Stomach smooth muscle (tissue), 2 donors: ENCODE measurements at regions not wholly inside any gene's neighbourhood (a gene's known extent, or its start where the extent isn't known, plus 50 kb on each side); places are given as distances from the start of the nearest gene placed in this dataset.

ENCODE experiments used
- H3K27ac ChIP-seq: one replicate; pipeline ENCODE4 v1.7.0; 2013; ENCODE audit warnings: mild to moderate bottlenecking, low read length, inconsistent platforms
- H3K27me3 ChIP-seq, 2 donors: one replicate each; pipeline ENCODE4 v1.7.0; 2013; ENCODE audit warnings: low read length in 2 of 2; ENCODE audit not compliant: insufficient read depth in 2 of 2, control insufficient read depth in 1 of 2
- H3K36me3 ChIP-seq, 2 donors: one replicate each; pipeline ENCODE4 v1.7.0; 2013; ENCODE audit warnings: low read length in 2 of 2; ENCODE audit not compliant: control insufficient read depth in 2 of 2, insufficient read depth in 2 of 2
- H3K4me1 ChIP-seq: one replicate; pipeline ENCODE4 v1.7.0; 2013; ENCODE audit warnings: low read length; ENCODE audit not compliant: control insufficient read depth, insufficient read depth
- H3K4me3 ChIP-seq, 2 donors: one replicate each; pipeline ENCODE4 v1.7.0; 2013; ENCODE audit warnings: low read length in 2 of 2
- H3K9ac ChIP-seq, 2 donors: one replicate each; pipeline ENCODE4 v1.7.0; 2013; ENCODE audit warnings: low read length in 2 of 2, mild to moderate bottlenecking in 1 of 2
- H3K9me3 ChIP-seq, 2 donors: one replicate each; pipeline ENCODE4 v1.7.0; 2013; ENCODE audit warnings: low read length in 2 of 2; ENCODE audit not compliant: control insufficient read depth in 2 of 2
- donor health status: healthy.
- donor health status: Pancreatic carcinoma.

DNA sequence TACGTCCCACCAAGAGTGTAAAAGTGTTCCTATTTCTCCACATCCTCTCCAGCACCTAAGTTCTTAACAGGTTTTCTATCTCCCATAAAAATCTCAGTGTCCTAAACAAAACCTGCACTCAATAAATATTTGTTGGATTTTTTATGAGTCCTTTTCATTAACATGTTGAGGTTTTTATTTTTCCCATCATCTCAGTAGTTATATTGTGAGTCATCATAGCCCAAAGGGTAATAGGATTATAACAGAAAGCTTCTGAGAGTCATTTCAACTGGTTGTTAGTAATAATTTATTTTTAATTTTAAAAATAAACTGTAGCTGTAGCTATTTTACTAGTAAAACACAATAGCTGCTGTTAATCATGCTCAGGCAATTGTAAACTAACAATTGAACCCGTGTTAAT is 331.6 kb upstream of the SLC30A5 start:
- no peaks in the 10 kb centered on the region for H3K27me3 ChIP-seq
- H3K9ac ChIP-seq, result no peak overlapping the region
- H3K27ac ChIP-seq, result no peak overlapping the region
- H3K36me3 ChIP-seq, result no peaks in the 10 kb centered on the region
- H3K4me3 ChIP-seq, result no peak overlapping the region
- H3K9me3 ChIP-seq, result no peaks in the 10 kb centered on the region
- H3K4me1 ChIP-seq, result no peaks in the 10 kb centered on the region

DNA sequence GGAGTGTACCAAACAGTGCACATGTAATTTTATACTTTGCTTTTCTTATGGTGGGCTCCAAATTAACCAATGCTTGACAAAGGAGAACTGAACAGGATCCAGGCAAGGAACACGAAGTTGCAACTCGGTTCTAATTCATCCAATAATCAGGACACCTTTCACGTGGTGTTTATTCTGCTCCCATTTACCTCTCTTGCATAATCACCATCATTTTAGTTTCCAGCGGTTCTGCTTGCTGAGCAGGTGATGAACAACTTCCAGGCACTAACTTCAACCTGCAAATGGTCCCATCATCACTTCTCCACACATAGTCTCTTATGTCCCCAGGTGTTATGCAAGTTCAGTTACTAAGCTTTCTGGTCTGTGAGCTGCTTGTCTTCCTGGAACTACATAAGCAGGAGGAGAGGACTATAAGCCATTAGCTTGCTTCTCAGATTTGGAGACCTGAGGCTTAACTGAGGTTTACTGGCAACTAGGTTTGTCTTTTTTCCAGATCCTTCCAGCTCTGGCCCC is 326.8 kb upstream of the SLC30A5 start:
- no peaks in the 10 kb centered on the region for H3K4me1 ChIP-seq
- no peaks in the 10 kb centered on the region for H3K9me3 ChIP-seq
- no peak overlapping the region for H3K9ac ChIP-seq
- H3K36me3 ChIP-seq, result no peaks in the 10 kb centered on the region
- no peak overlapping the region for H3K27ac ChIP-seq
- H3K27me3 ChIP-seq, result no peaks in the 10 kb centered on the region
- no peak overlapping the region for H3K4me3 ChIP-seq

- Histone ChIP-seq H3K9me3 (no peaks in the 10 kb centered on the region), H3K4me3 (no peak overlapping the region), H3K9ac (no peak overlapping the region), H3K27me3 (no peaks in the 10 kb centered on the region), H3K4me1 (no peaks in the 10 kb centered on the region), H3K27ac (no peak overlapping the region), H3K36me3 (no peaks in the 10 kb centered on the region)
Measured at GRCh38 chr5:68770551-68770950, 323.3 kb upstream of the SLC30A5 start.

DNA sequence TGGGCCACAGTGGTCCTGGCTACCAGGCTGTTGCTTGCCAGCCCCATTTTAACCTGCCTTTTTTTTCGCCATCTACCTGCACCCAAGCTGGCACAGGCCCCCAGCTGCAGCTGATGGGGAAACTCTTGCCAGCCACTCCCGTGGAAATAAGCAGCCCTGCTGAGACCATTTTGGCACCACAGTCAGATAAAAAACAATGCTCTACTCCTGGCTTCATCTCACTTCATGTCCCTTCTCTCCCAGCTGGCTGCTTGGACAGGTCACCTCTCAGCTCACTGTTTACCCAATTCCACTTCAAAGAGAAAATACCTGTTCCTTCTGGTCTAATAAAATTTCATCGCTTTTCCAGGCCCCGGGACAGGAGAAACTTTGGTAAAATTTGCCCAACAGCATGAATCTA is 322.6 kb upstream of the SLC30A5 start:
- Histone ChIP-seq H3K9ac (no peak overlapping the region), H3K36me3 (no peaks in the 10 kb centered on the region), H3K27me3 (no peaks in the 10 kb centered on the region), H3K9me3 (no peaks in the 10 kb centered on the region), H3K4me1 (no peaks in the 10 kb centered on the region), H3K27ac (no peak overlapping the region), H3K4me3 (no peak overlapping the region)

DNA sequence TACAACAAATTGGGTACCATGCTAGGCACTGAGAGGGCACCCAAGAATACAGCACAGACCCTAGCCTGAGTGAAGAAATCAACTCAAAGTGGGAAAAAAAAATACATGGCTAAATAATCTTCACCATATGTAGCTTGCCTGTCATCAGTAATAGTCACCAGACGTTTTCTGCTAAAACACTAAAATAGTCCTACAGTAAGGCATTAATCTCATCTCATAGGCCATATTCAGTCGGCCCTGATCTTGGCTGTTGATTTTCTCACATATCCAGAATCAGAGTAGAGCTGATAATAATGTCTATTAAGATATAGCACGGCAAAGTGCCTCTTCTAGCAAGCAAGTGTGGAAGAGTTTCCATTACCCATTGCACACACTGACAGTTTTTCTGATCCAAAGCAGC is 322.1 kb upstream of the SLC30A5 start:
- Histone ChIP-seq H3K9ac (no peak overlapping the region), H3K9me3 (no peaks in the 10 kb centered on the region), H3K27ac (no peak overlapping the region), H3K4me1 (no peaks in the 10 kb centered on the region), H3K4me3 (no peak overlapping the region), H3K27me3 (no peaks in the 10 kb centered on the region), H3K36me3 (no peaks in the 10 kb centered on the region)

DNA sequence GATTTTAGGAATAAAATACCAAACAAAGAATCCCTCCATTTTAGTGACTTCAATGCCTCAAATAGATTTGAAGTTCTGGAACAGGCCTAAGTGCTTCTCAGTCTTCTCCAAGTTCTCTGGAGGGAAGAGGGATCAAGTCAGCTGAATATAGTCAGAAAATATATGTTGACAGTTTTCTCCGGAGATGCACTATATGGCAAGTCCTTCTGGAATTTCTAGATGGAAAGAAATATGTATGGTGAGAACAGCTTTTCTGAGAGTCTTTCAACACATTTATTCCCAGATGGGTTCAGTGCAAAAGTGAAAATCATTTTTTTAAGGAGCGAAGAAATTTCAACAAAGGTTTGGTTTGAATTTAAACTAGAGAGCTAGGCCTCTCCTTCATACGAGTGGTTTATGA is 317.4 kb upstream of the SLC30A5 start:
- Histone ChIP-seq H3K9ac (no peak overlapping the region), H3K4me1 (no peaks in the 10 kb centered on the region), H3K4me3 (no peak overlapping the region), H3K36me3 (no peaks in the 10 kb centered on the region), H3K27me3 (no peaks in the 10 kb centered on the region), H3K9me3 (no peaks in the 10 kb centered on the region), H3K27ac (no peak overlapping the region)

DNA sequence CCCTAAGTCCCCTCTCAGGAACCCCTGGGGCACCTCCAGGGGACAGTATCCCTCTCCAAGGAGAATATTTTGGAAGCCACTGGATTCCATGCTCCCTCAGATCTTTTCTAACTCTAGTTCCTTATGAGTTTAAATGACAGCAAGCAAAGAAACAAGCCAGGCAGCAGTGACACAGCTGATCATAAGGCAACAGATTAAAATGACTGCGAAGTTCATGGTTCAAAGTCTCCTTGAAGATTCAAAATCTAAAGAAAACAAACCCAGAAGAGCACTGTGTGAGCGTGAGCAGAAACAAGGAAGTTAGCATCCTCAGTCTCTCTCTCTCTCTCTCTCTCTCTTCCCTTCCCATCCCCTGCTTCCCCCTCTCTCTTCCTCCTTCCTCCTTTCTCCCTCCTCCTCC is 316.7 kb upstream of the SLC30A5 start:
- no peaks in the 10 kb centered on the region for H3K36me3 ChIP-seq

DNA sequence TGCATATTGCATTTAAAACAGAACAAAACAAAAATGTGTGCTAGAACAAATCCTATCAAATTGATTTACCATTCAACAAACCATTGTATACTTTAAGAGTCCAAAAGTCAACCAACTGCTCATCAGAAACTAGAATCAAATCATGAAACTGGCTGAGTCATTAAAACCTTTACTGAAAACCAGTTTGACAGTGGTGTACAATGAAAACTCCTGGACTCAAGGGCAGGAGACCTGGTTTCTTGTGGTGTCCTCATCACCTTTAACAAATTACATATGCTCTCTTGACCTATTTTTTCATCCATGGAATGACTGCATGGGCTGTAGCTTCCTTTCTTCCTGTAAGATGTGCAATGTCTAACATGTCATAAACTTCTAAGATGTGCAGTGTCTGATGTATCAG is 315.3 kb upstream of the SLC30A5 start:
- H3K4me3 ChIP-seq, result no peak overlapping the region
- H3K9ac ChIP-seq, result no peak overlapping the region
- no peaks in the 10 kb centered on the region for H3K36me3 ChIP-seq
- no peaks in the 10 kb centered on the region for H3K9me3 ChIP-seq
- H3K27ac ChIP-seq, result no peak overlapping the region
- H3K27me3 ChIP-seq, result no peaks in the 10 kb centered on the region
- no peaks in the 10 kb centered on the region for H3K4me1 ChIP-seq

More for the DNA sequence above, 316.7 kb upstream of the SLC30A5 start:
- Histone ChIP-seq H3K4me1 (no peaks in the 10 kb centered on the region), H3K27me3 (no peaks in the 10 kb centered on the region), H3K4me3 (no peak overlapping the region), H3K27ac (no peak overlapping the region), H3K9me3 (no peaks in the 10 kb centered on the region), H3K9ac (no peak overlapping the region)

GRCh38 chr5:68780299-68780955 is 313.4 kb upstream of the SLC30A5 start:
- Histone ChIP-seq H3K4me1 (no peaks in the 10 kb centered on the region), H3K36me3 (no peaks in the 10 kb centered on the region), H3K27ac (no peak overlapping the region), H3K4me3 (no peak overlapping the region), H3K9me3 (no peaks in the 10 kb centered on the region), H3K27me3 (no peaks in the 10 kb centered on the region), H3K9ac (no peak overlapping the region)

DNA sequence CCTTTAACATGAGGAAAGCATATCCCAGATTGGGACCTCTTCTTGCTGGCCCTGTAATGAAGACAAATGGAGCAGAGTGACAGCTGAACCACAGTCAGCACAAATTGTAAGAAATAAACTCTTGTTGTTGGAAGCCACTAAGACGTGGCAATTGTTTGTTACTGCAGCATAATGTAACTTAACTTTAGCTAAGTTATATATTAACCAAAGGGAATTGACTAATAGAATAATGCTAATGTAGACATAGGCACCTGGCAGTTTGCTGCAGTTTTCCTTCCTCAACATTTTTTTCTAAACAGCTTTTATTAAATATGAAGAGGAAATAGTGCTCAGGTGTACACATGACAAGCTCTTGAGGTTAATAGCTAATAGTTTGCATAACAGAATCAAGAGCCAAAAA is 300.7 kb upstream of the SLC30A5 start:
- no peak overlapping the region for H3K9ac ChIP-seq
- H3K4me1 ChIP-seq, result no peaks in the 10 kb centered on the region
- peaks cover 0 to 3% of the 10 kb centered on the region in 2 donors for H3K27me3 ChIP-seq
- H3K4me3 ChIP-seq, result no peak overlapping the region
- no peaks in the 10 kb centered on the region for H3K9me3 ChIP-seq
- H3K27ac ChIP-seq, result no peak overlapping the region
- no peaks in the 10 kb centered on the region for H3K36me3 ChIP-seq

DNA sequence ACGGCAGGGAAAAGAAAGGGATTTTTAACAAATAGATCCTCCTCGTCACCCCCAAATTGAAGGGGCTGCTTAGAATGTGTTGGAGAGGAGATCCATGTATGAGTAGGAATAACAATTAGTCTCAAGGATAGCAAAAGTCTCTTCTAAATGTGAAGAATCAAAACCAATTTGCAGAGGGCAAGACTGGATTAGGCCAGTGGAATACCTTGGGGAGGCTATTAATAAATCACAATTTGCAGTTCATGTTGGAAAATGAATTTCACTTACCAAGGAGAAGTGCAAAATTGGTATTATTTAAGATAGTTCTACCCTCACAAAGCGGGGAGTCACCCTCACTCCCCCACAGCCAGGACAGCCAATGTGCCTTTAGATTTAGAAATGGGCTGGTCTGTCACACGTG is 299.8 kb upstream of the SLC30A5 start:
- Histone ChIP-seq H3K4me1 (no peaks in the 10 kb centered on the region), H3K27ac (no peak overlapping the region)

More for the DNA sequence above, 299.8 kb upstream of the SLC30A5 start:
- Histone ChIP-seq H3K36me3 (no peaks in the 10 kb centered on the region), H3K4me3 (no peak overlapping the region), H3K9ac (no peak overlapping the region), H3K27me3 (peaks cover 0 to 3% of the 10 kb centered on the region in 2 donors), H3K9me3 (no peaks in the 10 kb centered on the region)
